ENCODE measurements at regions not wholly inside any gene's neighbourhood (a gene's known extent, or its start where the extent isn't known, plus 50 kb on each side); places are given as distances from the start of the nearest gene placed in this dataset.
"Not testable (repeated sequence)": the region's sequence is repeated elsewhere in the genome, so short reads cannot be mapped to it uniquely, and the experiment has no call there.

DNA sequence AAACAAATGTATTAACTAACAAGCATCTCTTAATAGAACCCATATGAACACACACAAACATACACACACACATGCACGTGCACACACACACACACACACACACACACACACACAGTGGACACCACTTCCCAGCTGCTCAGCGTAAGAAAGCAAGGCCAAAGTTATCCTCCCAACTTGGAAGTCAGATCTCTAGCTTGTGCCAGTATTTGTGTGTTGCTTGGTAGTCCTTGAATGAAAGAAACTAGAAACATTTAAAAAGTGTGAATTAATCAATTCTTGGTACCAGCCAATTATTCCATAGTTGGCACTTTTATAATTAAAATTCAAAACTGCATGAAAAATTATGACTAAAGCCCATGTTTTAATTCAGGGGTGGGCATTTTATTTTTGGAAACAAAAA is 178.1 kb downstream of the TMEM161B start:
- DNase-seq, result no peak

GRCh38 chr5:88089719-88090390 is 178.8 kb downstream of the TMEM161B start:
- DNase-seq, result no peak

- DNase-seq, result no peak
Observed at GRCh38 chr5:88085462-88085861, 183.2 kb downstream of the TMEM161B start.

DNA sequence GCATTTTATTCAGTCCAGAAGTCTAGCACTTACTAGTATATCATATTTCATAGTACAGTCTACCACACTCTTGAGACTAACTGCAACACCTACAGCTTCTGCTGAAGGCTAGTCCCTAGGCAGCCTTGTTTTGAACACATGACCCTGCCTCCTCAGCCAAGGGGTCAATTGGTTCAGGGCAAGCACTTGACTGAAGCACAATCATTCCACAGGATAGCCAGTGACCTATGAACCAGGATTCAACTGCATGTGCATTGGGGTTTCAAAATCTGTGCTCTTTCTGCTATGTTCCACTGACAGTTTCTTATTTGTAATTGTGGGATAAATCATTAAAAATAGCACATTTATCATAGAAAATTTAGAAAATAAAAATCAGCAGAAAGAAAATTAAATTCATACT is 186.8 kb downstream of the TMEM161B start:
- DNase-seq, result no peak

DNA sequence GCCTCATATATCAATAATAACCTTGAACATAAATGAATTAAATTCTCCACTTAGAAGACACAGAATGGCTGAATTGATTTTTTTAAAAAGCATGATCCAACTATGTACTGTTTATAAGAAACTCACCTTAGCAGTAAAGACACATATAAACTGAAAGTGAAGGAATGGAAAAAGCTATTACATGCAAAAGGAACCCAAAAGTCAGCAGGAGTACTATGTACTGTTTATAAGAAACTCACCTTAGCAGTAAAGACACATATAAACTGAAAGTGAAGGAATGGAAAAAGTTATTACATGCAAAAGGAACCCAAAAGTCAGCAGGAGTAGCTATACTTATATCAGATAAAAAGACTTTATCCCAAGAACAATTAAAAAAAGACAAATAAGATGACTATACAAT is 204.8 kb downstream of the TMEM161B start:
- DNase-seq, result no peak

DNA sequence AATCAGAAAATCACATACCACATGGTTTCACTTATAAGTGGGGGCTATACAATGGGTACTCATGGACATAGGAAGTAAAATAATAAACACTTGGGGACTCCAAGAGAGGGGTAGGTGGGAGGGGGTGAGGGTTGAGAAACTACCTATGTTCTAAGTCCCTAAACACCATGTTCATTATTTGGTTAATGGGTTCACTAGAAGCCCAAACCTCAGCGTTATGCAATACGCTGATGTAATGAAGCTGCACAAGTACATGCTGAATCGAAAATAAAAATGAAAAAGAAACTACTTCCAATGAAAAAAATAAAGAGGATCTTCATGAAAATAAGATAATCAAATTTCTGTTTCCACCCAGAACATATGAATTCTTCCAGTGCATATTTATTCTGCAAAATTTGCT is 208.5 kb downstream of the TMEM161B start:
- DNase-seq, result no peak

- no peak for DNase-seq
Observed at GRCh38 chr5:88058625-88059024, 210.0 kb downstream of the TMEM161B start.

GRCh38 chr5:88052468-88052867 is 216.2 kb downstream of the TMEM161B start:
- DNase-seq, result not testable (repeated sequence)

DNA sequence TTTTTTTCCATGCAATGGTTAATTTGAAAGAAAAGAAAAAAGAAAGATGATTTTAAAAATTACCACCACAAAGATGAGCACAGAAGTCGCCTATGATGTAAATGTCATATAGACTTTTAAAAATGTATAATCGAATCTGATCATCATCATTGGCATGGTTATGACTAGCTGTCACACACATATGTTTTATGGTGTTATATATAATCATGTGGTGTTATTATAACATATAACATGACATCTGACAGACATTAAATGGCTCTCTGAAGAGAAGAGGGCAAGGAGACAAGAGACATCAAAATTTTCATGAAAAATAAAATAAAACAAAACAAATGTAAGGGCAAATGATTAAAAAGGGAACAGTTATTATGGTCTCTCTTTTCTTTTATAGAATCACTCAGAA is 217.5 kb downstream of the TMEM161B start:
- DNase-seq, result no peak

- DNase-seq, result no peak
Observed at GRCh38 chr5:88049737-88050136, 218.9 kb downstream of the TMEM161B start.

DNA sequence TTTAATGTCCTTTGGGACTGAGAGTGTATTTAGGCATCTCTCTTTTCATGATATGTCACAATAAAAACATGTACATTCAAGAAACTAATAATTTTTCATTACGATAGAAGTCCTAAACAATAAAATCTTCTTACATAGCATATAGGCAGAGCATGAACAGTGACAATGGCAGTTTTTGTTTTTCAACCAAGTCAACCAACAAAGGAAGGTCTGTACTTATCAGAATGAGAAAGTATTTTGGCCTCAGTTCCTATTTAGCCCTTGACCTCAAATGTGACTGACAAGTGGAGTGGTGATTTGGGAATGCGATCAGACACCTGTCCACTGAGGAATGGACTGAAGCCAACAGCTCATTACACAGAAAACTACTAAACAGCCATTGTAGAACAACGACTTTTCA is 219.5 kb downstream of the TMEM161B start:
- no peak for DNase-seq

GRCh38 chr5:88045931-88046461 is 222.6 kb downstream of the TMEM161B start:
- no peak for DNase-seq

DNA sequence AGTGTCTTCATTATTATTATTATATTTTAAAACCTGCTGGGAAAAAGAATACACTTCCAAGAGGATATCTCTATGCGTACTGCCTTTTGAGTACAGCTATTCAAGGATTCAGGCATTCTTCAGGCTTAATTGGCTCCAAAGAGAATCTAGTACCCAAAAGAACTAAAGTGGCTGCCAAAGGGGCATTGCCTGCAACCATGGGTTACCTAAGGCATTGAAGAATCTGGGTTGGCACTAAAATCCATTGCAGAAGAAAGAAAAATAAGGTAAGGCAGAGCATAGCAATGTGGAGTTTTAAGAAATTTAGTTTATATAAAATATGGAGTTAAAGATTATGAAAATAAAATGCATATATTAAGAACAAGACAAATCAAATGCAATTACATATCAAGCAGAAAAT is 223.5 kb downstream of the TMEM161B start:
- DNase-seq, result no peak

DNA sequence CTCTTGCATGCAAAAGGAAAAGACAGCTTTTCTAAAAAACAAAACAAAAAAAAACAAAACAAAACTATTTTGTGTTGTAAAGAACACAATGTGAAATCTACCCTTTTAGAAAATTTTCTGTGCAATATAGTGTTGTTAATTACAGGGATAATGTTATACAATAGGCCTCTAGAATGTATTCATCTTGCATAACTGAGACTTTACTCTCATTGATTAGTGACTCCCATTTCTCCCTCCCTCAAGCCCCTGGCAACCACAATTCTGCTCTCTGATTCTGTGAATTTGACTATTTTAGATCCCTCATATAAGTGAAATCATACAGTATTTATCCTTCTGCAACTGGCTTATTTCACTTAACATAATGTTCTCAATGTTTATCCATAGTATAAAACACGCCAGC is 234.1 kb downstream of the TMEM161B start:
- DNase-seq, result no peak

DNA sequence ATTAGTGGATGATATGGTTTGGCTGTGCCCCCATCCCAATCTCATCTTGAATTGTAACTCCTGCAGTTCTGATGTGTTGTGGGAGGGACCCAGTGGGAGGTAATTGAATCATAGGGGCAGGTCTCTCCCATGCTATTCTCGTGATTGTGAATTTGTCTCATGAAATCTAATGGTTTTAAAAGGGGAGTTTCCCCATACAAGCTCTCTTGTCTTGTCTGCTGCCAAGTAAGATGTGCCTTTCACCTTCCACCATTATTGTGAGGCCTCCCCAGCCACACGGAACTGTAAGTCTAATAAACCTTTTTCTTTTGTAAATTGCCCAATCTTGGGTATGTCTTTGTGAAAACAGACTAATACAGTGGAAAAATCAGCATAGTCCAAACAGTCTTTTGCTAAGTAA is 235.5 kb downstream of the TMEM161B start:
- DNase-seq, result no peak

GRCh38 chr5:88029011-88029410 is 239.6 kb downstream of the TMEM161B start:
- no peak for DNase-seq

- no peak for DNase-seq
Observed at GRCh38 chr5:88021141-88021540, 247.5 kb downstream of the TMEM161B start.

GRCh38 chr5:88014984-88015383 is 253.7 kb downstream of the TMEM161B start:
- not testable (repeated sequence) for DNase-seq

DNA sequence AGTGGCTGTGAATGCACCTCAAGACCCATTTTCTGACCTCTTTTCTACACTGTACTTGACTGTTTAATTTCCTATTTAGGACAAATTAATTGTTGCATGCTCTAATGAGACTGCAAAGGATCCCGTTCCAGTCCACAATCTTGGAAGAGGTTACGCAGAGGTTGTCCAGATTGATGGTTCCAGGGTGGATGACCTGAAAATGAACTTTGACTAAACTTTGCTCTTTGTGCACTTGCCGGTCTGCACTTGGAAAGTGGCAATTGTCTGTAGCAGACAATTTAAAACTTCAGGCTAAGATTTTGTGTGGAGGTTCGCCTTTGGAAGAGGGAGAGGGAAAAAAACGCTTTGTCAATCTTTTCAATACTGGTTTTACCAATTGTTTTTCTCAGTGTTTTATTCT is 267.8 kb downstream of the TMEM161B start:
- no peak for DNase-seq

- no peak for DNase-seq
Observed at GRCh38 chr5:87997662-87998061, 271.0 kb downstream of the TMEM161B start.

GRCh38 chr5:87966213-87966612 is 302.4 kb downstream of the TMEM161B start:
- DNase-seq, result no peak

- DNase-seq, result no peak
Observed at GRCh38 chr5:87954121-87954520, 314.5 kb downstream of the TMEM161B start.

DNA sequence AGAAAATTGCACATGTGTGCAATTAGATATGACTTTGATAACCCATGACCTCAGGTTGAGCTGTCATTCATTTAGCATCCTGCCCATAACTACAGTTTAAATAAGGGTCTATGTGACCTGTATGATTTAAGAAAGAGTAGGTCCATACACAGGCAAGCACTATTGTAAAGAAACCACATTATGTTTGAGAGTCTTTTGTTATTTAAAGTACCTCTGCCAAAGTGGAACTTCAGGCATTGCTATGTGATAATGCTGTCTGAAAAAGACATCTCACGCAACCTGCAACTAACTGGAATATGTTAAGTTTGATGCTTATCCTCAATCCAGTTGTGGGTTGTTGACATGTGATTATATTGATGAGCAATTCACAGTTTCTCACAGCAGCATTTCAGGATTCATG is 317.0 kb downstream of the TMEM161B start:
- DNase-seq, result no peak

- no peak for DNase-seq
Observed at GRCh38 chr5:87949676-87950631, 318.7 kb downstream of the TMEM161B start.
